ENCODE measurements at regions not wholly inside any gene's neighbourhood (a gene's known extent, or its start where the extent isn't known, plus 50 kb on each side); places are given as distances from the start of the nearest gene placed in this dataset.
"Not testable (repeated sequence)": the region's sequence is repeated elsewhere in the genome, so short reads cannot be mapped to it uniquely, and the experiment has no call there.

DNA sequence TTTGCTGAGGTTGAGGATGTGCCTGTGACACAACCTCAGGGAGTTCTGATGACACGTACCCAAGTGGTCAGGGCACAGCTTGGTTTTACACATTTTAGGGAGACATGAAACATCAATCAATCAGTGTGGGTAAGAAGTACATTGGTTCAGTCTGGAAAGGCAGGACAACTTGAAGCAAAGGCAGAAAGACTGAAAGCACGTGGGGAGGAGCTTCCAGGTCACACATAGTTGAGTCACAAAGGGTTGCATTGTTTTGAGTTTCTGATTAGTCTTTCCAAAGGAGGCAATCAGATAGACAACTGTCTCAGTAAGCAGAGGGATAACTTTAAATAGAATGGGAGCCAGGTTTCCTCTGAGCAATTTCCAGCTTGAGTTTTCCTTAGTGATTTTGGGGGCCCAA, 1910.0 kb upstream of the AGA start:
- no peak for DNase-seq (ENCODE audit: low read depth)
- H3K4me3 ChIP-seq (ENCODE audit: low read depth, low read length) = no peak overlapping the region
- TF ChIP-seq, protein P1, sequence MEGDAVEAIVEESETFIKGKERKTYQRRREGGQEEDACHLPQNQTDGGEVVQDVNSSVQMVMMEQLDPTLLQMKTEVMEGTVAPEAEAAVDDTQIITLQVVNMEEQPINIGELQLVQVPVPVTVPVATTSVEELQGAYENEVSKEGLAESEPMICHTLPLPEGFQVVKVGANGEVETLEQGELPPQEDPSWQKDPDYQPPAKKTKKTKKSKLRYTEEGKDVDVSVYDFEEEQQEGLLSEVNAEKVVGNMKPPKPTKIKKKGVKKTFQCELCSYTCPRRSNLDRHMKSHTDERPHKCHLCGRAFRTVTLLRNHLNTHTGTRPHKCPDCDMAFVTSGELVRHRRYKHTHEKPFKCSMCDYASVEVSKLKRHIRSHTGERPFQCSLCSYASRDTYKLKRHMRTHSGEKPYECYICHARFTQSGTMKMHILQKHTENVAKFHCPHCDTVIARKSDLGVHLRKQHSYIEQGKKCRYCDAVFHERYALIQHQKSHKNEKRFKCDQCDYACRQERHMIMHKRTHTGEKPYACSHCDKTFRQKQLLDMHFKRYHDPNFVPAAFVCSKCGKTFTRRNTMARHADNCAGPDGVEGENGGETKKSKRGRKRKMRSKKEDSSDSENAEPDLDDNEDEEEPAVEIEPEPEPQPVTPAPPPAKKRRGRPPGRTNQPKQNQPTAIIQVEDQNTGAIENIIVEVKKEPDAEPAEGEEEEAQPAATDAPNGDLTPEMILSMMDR (IDR thresholded peaks at IDR 0.05; ENCODE audit: insufficient read depth, low read length) = no peak

DNA sequence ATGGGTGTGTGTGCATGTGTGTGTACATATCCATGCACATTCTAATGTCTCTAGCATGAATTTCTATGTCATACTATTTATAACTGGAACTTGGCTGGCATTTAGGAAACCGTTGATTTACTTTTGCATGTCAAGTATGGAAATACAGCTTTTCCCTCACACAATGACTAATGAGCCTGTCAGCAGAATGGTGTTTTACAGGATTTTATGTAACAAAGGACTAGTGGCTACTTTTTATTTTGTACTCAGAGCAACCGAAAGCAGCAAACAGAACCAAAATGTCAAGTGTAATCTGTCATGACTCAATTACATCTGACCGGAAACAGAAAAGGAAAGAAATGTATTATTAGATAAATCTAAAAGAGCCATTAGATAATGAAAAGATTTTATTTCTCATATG, 1911.5 kb upstream of the AGA start:
- H3K4me3 ChIP-seq (ENCODE audit: low read depth, low read length) = no peak overlapping the region
- TF ChIP-seq, protein P1 (IDR thresholded peaks at IDR 0.05; ENCODE audit: insufficient read depth, low read length) = no peak
- no peak for DNase-seq (ENCODE audit: low read depth)

DNA sequence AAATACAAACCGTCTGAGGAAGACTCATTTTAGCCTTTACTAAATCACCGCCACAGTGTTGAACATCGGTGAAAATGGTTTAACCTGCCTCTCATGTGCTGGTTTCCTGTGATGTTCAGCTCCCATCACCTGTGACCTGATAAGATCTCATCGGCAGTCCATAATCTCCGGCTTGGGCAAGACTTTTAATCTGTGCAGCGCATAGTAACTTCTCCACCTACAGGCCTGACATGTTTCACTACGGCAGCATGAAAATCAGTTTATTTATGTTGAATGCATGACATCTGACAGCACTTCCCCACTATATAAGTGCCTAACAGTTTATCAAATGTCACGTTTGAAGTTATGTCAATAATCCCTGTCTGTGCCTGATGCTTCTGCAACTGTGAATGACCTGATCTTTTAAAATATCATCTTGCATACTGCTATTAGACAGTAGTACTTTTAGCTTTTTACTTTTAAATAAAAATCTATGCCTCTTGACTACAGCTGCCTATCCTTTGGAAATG, 1919.8 kb upstream of the AGA start:
- TF ChIP-seq, protein P1 (IDR thresholded peaks at IDR 0.05; ENCODE audit: insufficient read depth, low read length) = no peak
- H3K4me3 ChIP-seq (ENCODE audit: low read depth, low read length) = no peak overlapping the region
- no peak for DNase-seq (ENCODE audit: low read depth)

DNA sequence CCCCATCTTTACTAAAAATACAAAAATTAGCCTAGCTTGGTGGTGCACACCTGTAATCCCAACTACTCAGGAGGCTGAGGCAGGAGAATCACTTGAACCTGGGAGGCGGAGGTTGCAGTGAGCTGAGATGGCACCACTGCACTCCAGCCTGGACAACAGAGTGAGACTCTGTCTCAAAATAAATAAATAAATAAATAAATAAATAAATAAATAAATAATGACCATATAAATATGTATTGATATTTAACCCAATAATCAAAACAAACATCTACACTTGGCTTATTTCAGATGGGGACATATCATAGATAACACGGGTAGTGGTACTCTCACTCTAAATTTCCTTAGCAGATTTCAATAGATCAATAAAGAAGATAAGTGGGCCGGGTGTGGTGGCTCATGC, 1923.7 kb upstream of the AGA start:
- not testable (repeated sequence) for H3K4me3 ChIP-seq (ENCODE audit: low read depth, low read length)

DNA sequence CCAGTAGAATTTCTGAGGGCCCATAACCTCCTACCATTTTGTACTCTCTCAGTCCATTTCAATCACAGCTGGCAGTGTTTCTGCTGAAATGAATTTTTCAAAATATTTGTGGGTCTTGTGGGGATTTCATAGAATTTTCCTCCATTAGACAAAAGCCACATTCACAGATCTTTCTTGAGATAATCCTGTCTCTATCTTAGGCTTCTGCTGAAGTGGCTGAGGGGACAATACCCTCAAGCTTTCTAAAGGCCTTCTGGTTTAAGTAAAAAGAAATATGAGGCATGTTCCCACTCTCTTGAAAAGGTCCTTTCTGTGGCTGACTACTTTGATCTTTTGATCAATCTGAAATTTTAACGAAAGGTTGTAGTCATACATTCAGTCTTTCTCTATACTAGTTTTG, 1930.0 kb upstream of the AGA start:
- H3K4me3 ChIP-seq (ENCODE audit: low read depth, low read length) = no peak overlapping the region
- no peak for DNase-seq (ENCODE audit: low read depth)
- TF ChIP-seq, protein P1 (IDR thresholded peaks at IDR 0.05; ENCODE audit: insufficient read depth, low read length) = no peak

More for the DNA sequence above, 1923.7 kb upstream of the AGA start:
- not testable (repeated sequence) for DNase-seq (ENCODE audit: low read depth)

DNA sequence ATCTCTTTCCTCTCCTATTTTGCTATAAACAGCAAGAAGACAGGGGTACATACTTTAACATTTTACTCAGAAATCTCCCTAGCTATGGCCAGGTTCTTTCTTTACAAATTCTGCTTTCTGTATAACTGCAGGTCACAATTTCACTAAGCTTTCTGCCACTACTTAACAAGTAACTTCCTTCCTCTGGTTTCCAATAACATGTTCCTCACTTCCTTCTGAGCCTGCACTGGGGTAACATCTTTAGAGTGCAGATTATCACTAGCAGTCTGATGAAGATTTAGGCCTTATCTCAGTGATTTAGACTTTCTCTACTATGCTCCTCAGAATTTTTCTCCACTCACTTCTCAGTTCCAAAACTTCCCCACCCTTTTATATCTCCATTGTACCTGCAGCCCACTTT, 1930.5 kb upstream of the AGA start:
- TF ChIP-seq, protein P1 (IDR thresholded peaks at IDR 0.05; ENCODE audit: insufficient read depth, low read length) = no peak
- DNase-seq (ENCODE audit: low read depth) = no peak
- no peak overlapping the region for H3K4me3 ChIP-seq (ENCODE audit: low read depth, low read length)

DNA sequence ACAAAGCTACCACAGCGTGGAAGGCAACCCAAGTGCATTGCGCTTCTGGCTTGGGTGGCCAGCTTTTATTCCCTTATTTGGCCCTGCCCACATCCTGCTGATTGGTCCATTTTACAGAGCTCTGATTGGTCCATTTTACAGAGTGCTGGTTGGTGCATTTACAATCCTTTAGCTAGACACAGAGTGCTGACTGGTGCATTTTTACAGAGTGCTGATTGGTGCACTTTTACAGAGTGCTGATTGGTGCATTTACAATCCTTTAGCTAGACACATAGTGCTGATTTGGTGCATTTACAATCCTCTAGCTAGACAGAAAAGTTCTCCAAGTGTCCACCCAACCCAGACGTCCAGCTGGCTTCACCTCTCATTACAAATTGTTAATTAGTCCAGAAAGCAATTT, 1936.6 kb upstream of the AGA start:
- H3K4me3 ChIP-seq (ENCODE audit: low read depth, low read length); DNase-seq (ENCODE audit: low read depth): not testable (repeated sequence)

DNA sequence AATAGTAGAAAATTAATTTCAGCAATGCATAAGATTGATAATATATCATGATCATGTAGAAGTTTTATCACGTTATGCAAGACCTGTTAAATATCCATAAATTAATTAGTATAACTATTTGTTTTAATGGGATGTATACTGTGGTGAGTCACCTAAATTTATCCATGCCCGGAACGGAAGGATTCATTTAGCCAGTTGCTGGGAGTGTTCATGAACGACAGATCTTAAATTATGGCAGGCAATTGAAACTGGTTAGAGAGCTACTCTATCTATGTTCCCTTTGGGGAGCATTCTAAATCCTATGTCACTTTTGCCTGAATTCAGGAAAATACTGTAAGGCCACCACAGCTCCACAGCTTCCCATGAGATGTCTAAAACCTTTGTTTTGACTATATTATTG, 1950.5 kb upstream of the AGA start:
- H3K4me3 ChIP-seq (ENCODE audit: low read depth, low read length) = no peak overlapping the region
- TF ChIP-seq, protein P1 (IDR thresholded peaks at IDR 0.05; ENCODE audit: insufficient read depth, low read length) = no peak
- DNase-seq (ENCODE audit: low read depth) = no peak
